Suprapubic skin (tissue), 4 donors: ENCODE measurements at regions not wholly inside any gene's neighbourhood (a gene's known extent, or its start where the extent isn't known, plus 50 kb on each side); places are given as distances from the start of the nearest gene placed in this dataset.

Experiments
- DNase-seq, 2 donors: peaks; one replicate each; pipeline ENCODE4 v3.0.0-alpha.2; 2019; ENCODE audit warnings: low spot score in 2 of 2
- H3K27ac ChIP-seq: fragments of 200-600 bp; sonication (generic); one replicate; pipeline ENCODE4 v1.5.1; 2019
- H3K27me3 ChIP-seq: fragments of 200-600 bp; sonication (generic); one replicate; pipeline ENCODE4 v1.5.1; 2019
- H3K36me3 ChIP-seq: fragments of 200-600 bp; sonication (generic); one replicate; pipeline ENCODE4 v1.5.1; 2019
- H3K4me1 ChIP-seq: fragments of 200-600 bp; sonication (generic); one replicate; pipeline ENCODE4 v1.5.1; 2019
- H3K4me3 ChIP-seq: fragments of 200-600 bp; sonication (generic); one replicate; pipeline ENCODE4 v1.5.1; 2019; ENCODE audit warnings: mild to moderate bottlenecking
- H3K9me3 ChIP-seq: fragments of 200-600 bp; sonication (generic); one replicate; pipeline ENCODE4 v1.5.1; 2019
- CTCF ChIP-seq, 2 donors: fragments of 200-600 bp in 1 of 2; fragments of 450-650 bp in 1 of 2; sonication (generic) in 1 of 2; IDR thresholded peaks; one replicate each; pipeline ENCODE4 v1.5.1; 2016 to 2019; ENCODE audit warnings: antibody characterized with exemption in 2 of 2, mild to moderate bottlenecking in 1 of 2, moderate library complexity in 1 of 2
- EP300 ChIP-seq: sonication (generic); formaldehyde crosslinking; IDR thresholded peaks from one replicate; pipeline ENCODE4 v1.6.1; 2017; ENCODE audit warnings: antibody characterized with exemption
- POLR2A ChIP-seq, 2 donors: fragments of 450-650 bp; IDR thresholded peaks; one replicate each; pipeline ENCODE4 v1.6.1; 2017; ENCODE audit warnings: antibody characterized with exemption in 2 of 2, mild to moderate bottlenecking in 2 of 2, moderate library complexity in 2 of 2
- POLR2AphosphoS5 ChIP-seq, 3 donors: sonication (generic); formaldehyde crosslinking; IDR thresholded peaks; one replicate each; pipeline ENCODE4 v1.6.1; 2017; ENCODE audit warnings: antibody characterized with exemption in 3 of 3
- WGBS: methylation state at CpG from one replicate; pipeline ENCODE4 v1.1.5; 2018; 5-methylcytosine and 5-hydroxymethylcytosine counted together

GRCh38 chr12:28950049-28950448 lies 199.0 kb upstream of the FAR2 start:
- no peak overlapping the region for H3K27ac ChIP-seq
- no peaks in the 10 kb centered on the region for H3K9me3 ChIP-seq
- no peaks in the 10 kb centered on the region for H3K27me3 ChIP-seq
- no peak for DNase-seq
- peaks cover 6% of the 10 kb centered on the region for H3K4me1 ChIP-seq
- TF ChIP-seq POLR2AphosphoS5 (IDR thresholded peaks at IDR 0.05) (no peak), POLR2A (IDR thresholded peaks at IDR 0.05) (no peak), EP300 (no peak), CTCF (IDR thresholded peaks at IDR 0.05) (no peak)
- no peak overlapping the region for H3K4me3 ChIP-seq
- no peaks in the 10 kb centered on the region for H3K36me3 ChIP-seq

DNA sequence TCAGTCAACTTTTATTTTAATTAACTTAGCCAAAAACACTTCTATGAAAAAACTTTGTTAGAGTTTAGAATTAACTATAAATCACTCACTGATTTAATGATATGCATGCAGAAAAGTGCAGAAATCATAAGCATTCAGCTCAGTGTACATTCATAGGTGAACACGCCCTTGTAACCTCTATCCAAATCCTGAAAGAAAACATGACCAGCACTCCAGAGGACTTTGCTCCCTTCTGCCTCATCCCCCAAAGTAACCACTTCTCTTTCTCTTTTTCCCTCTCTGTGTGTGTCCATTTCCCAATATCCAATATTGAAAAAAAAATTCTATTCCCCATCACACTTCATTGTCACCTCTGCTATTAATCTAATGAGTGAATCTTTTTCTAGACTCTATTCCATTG lies 197.1 kb upstream of the FAR2 start:
- WGBS: 63% methylated on average over 1 of the region's 1 CpG
- Histone ChIP-seq H3K27ac (no peak overlapping the region), H3K27me3 (no peaks in the 10 kb centered on the region), H3K4me3 (no peak overlapping the region), H3K9me3 (no peaks in the 10 kb centered on the region), H3K36me3 (no peaks in the 10 kb centered on the region), H3K4me1 (peaks cover 6% of the 10 kb centered on the region)
- no peak for DNase-seq
- TF ChIP-seq POLR2A (IDR thresholded peaks at IDR 0.05): no peak
- TF ChIP-seq CTCF (IDR thresholded peaks at IDR 0.05): no peak
- TF ChIP-seq POLR2AphosphoS5 (IDR thresholded peaks at IDR 0.05): no peak
- TF ChIP-seq EP300: no peak

- no peak for TF ChIP-seq CTCF (IDR thresholded peaks at IDR 0.05)
- no peak for TF ChIP-seq POLR2A (IDR thresholded peaks at IDR 0.05)
- no peak for TF ChIP-seq POLR2AphosphoS5 (IDR thresholded peaks at IDR 0.05)
- TF ChIP-seq EP300: no peak
- Histone ChIP-seq H3K27me3 (no peaks in the 10 kb centered on the region), H3K4me3 (no peak overlapping the region), H3K9me3 (no peaks in the 10 kb centered on the region), H3K4me1 (peaks cover 6% of the 10 kb centered on the region), H3K27ac (no peak overlapping the region), H3K36me3 (no peaks in the 10 kb centered on the region)
- no peak for DNase-seq
Measured at GRCh38 chr12:28954333-28954732, 194.7 kb upstream of the FAR2 start.

GRCh38 chr12:28955491-28955890 lies 193.6 kb upstream of the FAR2 start:
- Histone ChIP-seq H3K27ac (no peak overlapping the region), H3K36me3 (no peaks in the 10 kb centered on the region), H3K9me3 (no peaks in the 10 kb centered on the region), H3K4me1 (peaks cover 6% of the 10 kb centered on the region), H3K4me3 (no peak overlapping the region), H3K27me3 (no peaks in the 10 kb centered on the region)
- no peak for DNase-seq
- TF ChIP-seq POLR2A (IDR thresholded peaks at IDR 0.05) (no peak), CTCF (IDR thresholded peaks at IDR 0.05) (no peak), EP300 (no peak), POLR2AphosphoS5 (IDR thresholded peaks at IDR 0.05) (no peak)
- 78% methylated on average over 2 of the region's 2 CpGs for WGBS

GRCh38 chr12:28955931-28956330 lies 193.1 kb upstream of the FAR2 start:
- Histone ChIP-seq H3K9me3 (no peaks in the 10 kb centered on the region), H3K27me3 (no peaks in the 10 kb centered on the region), H3K27ac (no peak overlapping the region), H3K36me3 (no peaks in the 10 kb centered on the region), H3K4me3 (no peak overlapping the region), H3K4me1 (peaks cover 6% of the 10 kb centered on the region)
- TF ChIP-seq POLR2AphosphoS5 (IDR thresholded peaks at IDR 0.05) (no peak), CTCF (IDR thresholded peaks at IDR 0.05) (no peak), POLR2A (IDR thresholded peaks at IDR 0.05) (no peak), EP300 (no peak)
- no peak for DNase-seq
